C4-2B (cell line): ENCODE measurements at regions not wholly inside any gene's neighbourhood (a gene's known extent, or its start where the extent isn't known, plus 50 kb on each side); places are given as distances from the start of the nearest gene placed in this dataset.

Experiments used
- ZFX ChIP-seq: fragments of 450-650 bp; IDR thresholded peaks from 2 replicates; pipeline ENCODE4 v1.6.1; 2017
- TF ChIP-seq, protein P1 (sequence below): fragments of 450-650 bp; conservative IDR thresholded peaks from 2 replicates; pipeline ENCODE4 v1.5.1; 2017; ENCODE audit warnings: mild to moderate bottlenecking

DNA sequence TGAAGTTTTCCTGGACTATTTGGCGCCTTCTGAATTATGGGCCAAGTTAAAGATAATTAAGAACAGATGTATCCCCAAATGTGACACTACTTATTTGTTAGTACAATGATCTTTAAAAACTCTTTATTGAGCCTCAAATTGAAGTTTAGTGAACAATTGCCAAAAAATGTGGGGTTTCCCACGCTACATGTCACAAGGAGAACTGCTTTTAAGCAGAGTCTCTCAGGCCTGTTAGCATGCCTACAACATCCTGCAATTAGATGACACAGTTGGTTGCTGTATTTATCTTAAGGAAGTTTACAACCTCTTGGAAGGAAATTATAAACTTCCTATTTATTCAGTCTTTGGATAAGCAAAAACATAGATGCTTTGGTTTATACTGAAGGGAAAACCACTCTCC lies 733.0 kb downstream of the TNS3 start:
- TF ChIP-seq, protein P1, sequence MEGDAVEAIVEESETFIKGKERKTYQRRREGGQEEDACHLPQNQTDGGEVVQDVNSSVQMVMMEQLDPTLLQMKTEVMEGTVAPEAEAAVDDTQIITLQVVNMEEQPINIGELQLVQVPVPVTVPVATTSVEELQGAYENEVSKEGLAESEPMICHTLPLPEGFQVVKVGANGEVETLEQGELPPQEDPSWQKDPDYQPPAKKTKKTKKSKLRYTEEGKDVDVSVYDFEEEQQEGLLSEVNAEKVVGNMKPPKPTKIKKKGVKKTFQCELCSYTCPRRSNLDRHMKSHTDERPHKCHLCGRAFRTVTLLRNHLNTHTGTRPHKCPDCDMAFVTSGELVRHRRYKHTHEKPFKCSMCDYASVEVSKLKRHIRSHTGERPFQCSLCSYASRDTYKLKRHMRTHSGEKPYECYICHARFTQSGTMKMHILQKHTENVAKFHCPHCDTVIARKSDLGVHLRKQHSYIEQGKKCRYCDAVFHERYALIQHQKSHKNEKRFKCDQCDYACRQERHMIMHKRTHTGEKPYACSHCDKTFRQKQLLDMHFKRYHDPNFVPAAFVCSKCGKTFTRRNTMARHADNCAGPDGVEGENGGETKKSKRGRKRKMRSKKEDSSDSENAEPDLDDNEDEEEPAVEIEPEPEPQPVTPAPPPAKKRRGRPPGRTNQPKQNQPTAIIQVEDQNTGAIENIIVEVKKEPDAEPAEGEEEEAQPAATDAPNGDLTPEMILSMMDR, result no peak
- TF ChIP-seq ZFX, result no peak
